Rectal smooth muscle tissue (tissue), 1 donor: ENCODE measurements at regions not wholly inside any gene's neighbourhood (a gene's known extent, or its start where the extent isn't known, plus 50 kb on each side); places are given as distances from the start of the nearest gene placed in this dataset.

Experiments used
- H3K27ac ChIP-seq: one replicate; pipeline ENCODE4 v1.7.0; 2013; ENCODE audit warnings: low read depth, low read length, inconsistent platforms
- H3K27me3 ChIP-seq: one replicate; pipeline ENCODE4 v1.7.0; 2013; ENCODE audit warnings: low read length; ENCODE audit not compliant: control insufficient read depth, insufficient read depth
- H3K36me3 ChIP-seq: one replicate; pipeline ENCODE4 v1.7.0; 2013; ENCODE audit warnings: low read length; ENCODE audit not compliant: control insufficient read depth, insufficient read depth
- H3K4me1 ChIP-seq: one replicate; pipeline ENCODE4 v1.7.0; 2013; ENCODE audit warnings: low read length; ENCODE audit not compliant: control insufficient read depth, insufficient read depth
- H3K4me3 ChIP-seq: one replicate; pipeline ENCODE4 v1.7.0; 2013; ENCODE audit warnings: low read length
- H3K9ac ChIP-seq: one replicate; pipeline ENCODE4 v1.7.0; 2013; ENCODE audit warnings: low read length

DNA sequence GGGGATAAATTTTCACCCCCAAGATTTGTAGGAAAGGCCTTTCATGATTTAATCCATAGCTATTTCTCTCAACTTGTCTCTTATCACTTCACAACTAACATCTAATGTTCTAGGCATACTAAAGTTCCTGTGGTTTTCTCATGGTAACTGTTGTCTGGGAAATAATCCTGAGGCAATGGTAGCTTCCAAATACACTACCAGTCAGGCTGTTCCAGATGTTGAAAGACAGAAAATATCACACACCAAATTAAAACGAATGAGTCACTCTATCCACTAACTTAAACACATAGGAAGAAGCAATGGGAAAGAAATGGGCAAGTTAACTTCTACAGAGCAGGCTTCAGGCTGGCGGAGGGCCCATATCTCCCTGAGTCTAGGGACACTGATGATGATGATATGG is 77.7 kb upstream of the MYO16 start:
- Histone ChIP-seq H3K36me3 (no peaks in the 10 kb centered on the region), H3K9ac (no peak overlapping the region), H3K4me3 (no peak overlapping the region), H3K27me3 (no peaks in the 10 kb centered on the region), H3K4me1 (no peaks in the 10 kb centered on the region), H3K27ac (no peak overlapping the region)

DNA sequence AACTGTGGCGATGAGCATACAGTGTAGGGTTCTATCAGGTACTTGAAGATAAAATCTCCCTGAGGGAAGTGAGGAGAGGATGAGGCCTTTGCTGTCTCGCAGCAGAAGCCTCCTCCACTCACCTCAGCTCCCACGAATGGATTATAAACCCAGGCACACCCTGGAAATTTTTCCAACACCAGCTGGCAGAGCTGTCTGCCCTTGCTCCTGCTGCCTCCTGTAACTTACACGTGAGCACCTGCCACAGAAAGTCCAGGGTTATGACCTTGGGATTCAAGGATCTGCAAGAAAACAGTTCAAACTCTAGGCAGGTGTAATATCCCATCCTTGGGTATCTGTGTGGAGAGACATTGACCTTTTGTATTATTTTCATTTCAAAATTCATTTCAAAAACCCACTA is 70.9 kb upstream of the MYO16 start:
- H3K36me3 ChIP-seq, result no peaks in the 10 kb centered on the region
- no peak overlapping the region for H3K27ac ChIP-seq
- no peak overlapping the region for H3K4me3 ChIP-seq
- H3K9ac ChIP-seq, result no peak overlapping the region
- no peaks in the 10 kb centered on the region for H3K27me3 ChIP-seq
- H3K4me1 ChIP-seq, result no peaks in the 10 kb centered on the region

DNA sequence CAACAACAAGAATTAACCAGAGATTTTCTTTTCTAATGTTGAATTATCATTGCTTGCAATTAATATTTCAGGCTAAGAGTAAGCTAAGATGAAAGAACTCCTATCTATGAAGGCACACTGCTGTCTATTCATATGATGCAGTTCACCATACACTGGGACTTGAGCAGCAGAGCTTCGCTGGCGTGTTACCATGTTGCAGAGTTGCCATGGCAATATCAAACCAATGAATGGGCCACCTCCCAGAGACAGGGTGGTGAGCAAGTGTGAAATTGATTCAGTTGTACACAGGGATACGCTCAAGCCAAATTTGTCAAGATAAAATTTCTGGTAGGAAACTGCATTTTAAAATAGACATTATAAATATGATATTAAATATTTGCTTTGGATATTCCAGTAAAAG is 69.3 kb upstream of the MYO16 start:
- H3K4me3 ChIP-seq, result no peak overlapping the region
- no peak overlapping the region for H3K9ac ChIP-seq
- H3K27me3 ChIP-seq, result no peaks in the 10 kb centered on the region
- H3K27ac ChIP-seq, result no peak overlapping the region
- H3K36me3 ChIP-seq, result no peaks in the 10 kb centered on the region
- no peaks in the 10 kb centered on the region for H3K4me1 ChIP-seq

- H3K4me3 ChIP-seq, result no peak overlapping the region
- no peak overlapping the region for H3K27ac ChIP-seq
- H3K4me1 ChIP-seq, result no peaks in the 10 kb centered on the region
- no peaks in the 10 kb centered on the region for H3K36me3 ChIP-seq
- H3K27me3 ChIP-seq, result no peaks in the 10 kb centered on the region
- H3K9ac ChIP-seq, result no peak overlapping the region
These were observed 68.3 kb upstream of the MYO16 start for GRCh38 chr13:108561149-108561548.

- Histone ChIP-seq H3K27ac (no peak overlapping the region), H3K9ac (no peak overlapping the region), H3K36me3 (no peaks in the 10 kb centered on the region), H3K4me3 (no peak overlapping the region), H3K4me1 (no peaks in the 10 kb centered on the region), H3K27me3 (no peaks in the 10 kb centered on the region)
These were observed 62.8 kb upstream of the MYO16 start for GRCh38 chr13:108566413-108567170.

GRCh38 chr13:108572782-108573211 is 56.6 kb upstream of the MYO16 start:
- no peaks in the 10 kb centered on the region for H3K4me1 ChIP-seq
- no peaks in the 10 kb centered on the region for H3K27me3 ChIP-seq
- no peak overlapping the region for H3K4me3 ChIP-seq
- H3K9ac ChIP-seq, result no peak overlapping the region
- H3K36me3 ChIP-seq, result no peaks in the 10 kb centered on the region
- H3K27ac ChIP-seq, result no peak overlapping the region

GRCh38 chr13:108573455-108573854 is 56.0 kb upstream of the MYO16 start:
- no peaks in the 10 kb centered on the region for H3K4me1 ChIP-seq
- no peak overlapping the region for H3K9ac ChIP-seq
- H3K27me3 ChIP-seq, result no peaks in the 10 kb centered on the region
- H3K27ac ChIP-seq, result no peak overlapping the region
- no peaks in the 10 kb centered on the region for H3K36me3 ChIP-seq
- H3K4me3 ChIP-seq, result no peak overlapping the region

GRCh38 chr13:108574856-108575255 is 54.6 kb upstream of the MYO16 start:
- Histone ChIP-seq H3K4me1 (no peaks in the 10 kb centered on the region), H3K36me3 (no peaks in the 10 kb centered on the region), H3K9ac (no peak overlapping the region), H3K27me3 (no peaks in the 10 kb centered on the region), H3K27ac (no peak overlapping the region), H3K4me3 (no peak overlapping the region)

DNA sequence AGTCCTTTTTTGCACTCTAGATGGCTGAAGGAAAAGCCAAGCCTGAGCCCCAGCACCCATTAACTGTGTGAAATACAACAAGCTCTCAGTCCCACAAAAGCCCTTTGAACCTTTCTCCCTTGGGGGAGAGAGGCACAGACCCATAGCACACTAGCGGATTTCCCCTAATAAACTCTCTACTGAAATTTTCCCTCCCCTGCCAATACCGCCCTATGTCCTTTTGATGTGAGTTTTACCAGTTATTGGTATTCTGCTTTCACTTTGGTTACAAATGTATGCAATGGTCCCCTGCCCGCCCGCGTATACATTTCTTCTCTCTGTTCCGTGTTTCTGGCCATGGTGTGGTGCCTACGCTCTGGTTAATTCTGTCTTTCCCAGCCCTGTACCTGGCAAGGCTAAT is 54.0 kb upstream of the MYO16 start:
- no peaks in the 10 kb centered on the region for H3K27me3 ChIP-seq
- H3K9ac ChIP-seq, result no peak overlapping the region
- H3K4me3 ChIP-seq, result no peak overlapping the region
- H3K27ac ChIP-seq, result no peak overlapping the region
- no peaks in the 10 kb centered on the region for H3K36me3 ChIP-seq
- H3K4me1 ChIP-seq, result no peaks in the 10 kb centered on the region
